HuH-7 (cell line): ENCODE measurements at regions not wholly inside any gene's neighbourhood (a gene's known extent, or its start where the extent isn't known, plus 50 kb on each side); places are given as distances from the start of the nearest gene placed in this dataset.
"Not testable (repeated sequence)": the region's sequence is repeated elsewhere in the genome, so short reads cannot be mapped to it uniquely, and the experiment has no call there.

Experiments
- DNase-seq: peaks from one replicate; pipeline ENCODE4 v3.0.0; 2011; ENCODE audit warnings: low spot score

DNA sequence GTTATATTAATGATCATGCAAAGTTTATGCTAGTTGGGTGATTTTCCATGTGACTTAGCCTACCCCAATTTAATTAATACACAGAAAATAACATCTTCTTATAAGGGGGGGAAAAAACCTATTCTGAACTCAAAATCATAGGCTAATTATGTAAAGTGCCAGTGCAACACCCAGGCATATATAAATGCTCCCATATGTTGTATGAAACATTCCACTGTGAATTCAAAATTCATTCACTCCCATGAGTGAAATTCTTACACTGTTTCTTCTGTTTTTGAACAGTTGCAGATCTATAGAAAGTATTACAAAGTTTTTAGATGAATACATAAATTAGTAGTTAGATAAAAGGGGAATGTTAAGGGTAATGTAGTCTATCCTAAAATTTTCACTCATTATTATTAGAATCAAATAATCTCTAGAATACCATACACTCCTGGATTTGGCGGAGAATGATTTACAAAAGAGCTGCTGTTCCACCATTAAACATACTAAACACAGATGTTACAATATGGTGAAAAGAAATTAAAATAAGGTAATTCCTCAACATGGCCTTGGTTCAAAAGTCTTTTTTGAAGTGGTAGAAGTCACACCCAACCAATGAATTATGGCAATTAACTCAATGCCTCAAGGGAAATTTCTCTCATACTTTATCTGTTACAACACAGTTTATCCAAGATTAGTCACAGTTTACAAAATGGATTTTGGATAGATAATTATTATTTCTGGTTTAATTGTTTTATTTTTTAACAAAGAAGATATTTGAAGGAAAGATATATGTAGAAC lies 454.1 kb upstream of the FLRT2 start:
- DNase-seq, result no peak

DNA sequence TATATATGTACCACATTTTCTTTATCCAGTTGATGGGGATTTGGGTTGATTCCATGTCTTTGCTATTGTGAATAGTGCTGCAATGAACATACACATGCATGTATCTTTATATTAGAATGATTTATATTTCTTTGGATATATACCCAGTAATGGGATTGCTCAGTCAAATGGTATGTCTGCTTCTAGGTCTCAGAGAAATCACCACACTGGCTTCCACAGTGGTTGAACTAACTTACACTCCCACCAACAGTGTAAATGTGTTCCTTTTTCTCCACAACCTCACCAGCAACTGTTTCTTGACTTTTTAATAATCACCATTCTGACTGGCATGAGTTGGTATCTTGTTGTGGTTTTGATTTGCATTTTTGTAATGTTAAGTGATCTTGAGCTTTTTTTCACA lies 452.2 kb upstream of the FLRT2 start:
- DNase-seq, result not testable (repeated sequence)

DNA sequence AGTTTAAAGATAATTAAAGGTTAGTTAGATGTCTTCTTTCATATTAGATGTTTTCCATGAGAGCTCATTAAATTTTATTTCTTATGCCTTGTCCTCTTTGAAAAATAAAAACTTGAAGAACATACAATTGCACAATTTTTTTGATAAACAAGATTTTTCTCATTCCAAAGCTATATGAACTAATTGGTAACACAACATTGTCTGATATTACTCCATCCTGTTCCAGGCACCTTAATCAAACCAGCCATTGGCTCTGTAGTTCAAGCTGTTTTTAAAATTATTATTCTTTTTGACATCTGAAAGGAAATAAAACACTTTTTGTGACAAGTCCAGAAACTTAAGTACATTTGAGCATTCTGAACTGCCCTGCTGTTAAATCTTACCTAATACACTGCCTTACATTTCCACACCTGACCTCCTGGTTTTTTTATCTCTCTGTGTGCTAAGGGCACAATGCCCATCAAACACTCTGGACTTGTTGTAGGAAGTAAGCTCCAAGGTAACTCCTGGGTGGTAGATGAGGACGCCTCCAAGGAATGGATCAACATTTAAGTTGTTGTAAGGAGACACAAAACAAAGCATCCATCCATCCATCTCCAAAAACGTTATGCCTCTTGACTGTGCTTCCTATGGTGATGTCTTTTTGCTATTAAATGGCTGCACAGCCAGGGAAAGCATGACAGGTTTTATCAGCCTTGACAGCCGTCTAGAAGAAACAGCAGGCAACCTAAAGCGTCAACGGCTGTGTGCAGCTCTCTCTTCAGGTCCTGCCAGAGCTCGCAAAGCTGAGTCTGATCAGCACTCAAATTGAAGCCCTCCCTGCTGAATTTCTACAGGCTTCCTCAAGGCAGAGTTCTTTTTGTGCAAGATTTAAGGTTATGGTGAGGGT lies 449.9 kb upstream of the FLRT2 start:
- no peak for DNase-seq

DNA sequence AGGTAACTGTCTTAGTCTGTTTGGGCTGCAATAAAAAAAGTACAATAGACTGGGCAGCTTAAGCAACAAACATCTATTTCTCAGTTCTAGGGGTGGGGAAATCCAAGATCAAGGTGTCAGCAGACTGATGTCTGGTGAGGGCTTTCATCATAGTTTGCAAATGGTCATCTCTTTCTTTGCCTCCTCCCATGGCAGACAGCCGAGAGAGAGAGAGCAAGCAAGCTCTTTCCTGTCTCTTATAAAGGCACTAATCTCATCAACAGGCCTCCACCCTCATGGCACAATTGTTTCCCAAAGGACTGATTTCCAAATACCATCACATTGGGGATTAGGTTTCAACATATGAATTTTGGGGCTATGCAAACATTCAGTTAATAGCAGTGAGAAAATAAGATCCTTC lies 445.6 kb upstream of the FLRT2 start:
- no peak for DNase-seq

DNA sequence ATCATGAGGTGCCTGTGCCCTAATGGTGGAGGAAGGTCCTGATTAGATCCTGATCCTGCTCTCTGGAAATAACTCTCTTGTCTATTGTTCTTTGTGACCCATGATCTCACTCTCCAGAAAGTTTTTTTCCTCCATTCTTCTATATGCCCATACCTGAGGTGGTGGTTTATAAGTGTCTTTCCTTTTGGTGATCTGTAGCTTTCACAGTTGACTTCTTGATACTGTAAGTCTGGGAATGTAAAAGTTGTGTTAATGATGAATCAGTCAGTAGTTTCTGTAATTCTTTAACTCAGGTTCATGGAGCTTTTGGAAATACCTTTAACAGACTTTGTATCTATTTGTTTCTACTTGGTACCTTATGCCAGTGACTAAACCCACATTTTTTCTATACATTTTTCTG lies 444.0 kb upstream of the FLRT2 start:
- DNase-seq, result no peak

DNA sequence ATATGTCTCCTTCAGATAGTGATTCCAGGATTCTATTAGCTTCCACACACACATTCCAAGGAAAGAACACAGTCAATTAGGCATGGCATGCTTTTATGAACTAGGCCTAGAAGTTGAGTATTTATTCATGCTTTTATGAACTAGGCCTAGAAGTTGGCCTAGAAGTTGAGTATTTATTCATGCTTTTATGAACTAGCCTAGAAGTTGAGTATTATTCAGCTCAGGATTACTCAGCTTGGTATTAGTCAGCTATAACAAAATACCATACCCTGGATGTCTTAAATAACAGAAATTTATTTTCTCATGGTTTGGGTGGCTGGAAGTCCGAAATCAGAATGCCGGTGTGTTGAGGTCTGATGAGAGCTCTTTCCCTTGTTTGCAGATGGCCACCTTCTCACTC lies 442.7 kb upstream of the FLRT2 start:
- DNase-seq, result no peak

DNA sequence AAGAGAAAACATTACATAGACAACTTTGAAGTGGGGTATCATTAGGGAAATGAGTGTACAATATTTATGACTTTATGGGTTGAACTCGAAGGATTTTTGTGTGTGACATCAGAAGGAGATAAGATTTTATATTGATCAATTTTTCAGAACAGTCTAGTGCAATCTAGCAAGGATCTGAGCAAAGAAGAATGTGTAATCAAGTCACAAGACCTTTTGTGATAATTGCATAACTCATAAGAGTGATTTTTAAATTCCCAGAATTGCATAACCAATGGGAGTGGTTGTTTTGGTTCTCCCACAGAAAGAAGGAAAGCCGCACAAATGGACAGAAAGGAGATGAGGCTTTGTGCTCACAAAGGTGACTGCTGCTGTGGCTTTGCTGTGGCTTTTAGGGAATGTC lies 441.8 kb upstream of the FLRT2 start:
- DNase-seq, result no peak

DNA sequence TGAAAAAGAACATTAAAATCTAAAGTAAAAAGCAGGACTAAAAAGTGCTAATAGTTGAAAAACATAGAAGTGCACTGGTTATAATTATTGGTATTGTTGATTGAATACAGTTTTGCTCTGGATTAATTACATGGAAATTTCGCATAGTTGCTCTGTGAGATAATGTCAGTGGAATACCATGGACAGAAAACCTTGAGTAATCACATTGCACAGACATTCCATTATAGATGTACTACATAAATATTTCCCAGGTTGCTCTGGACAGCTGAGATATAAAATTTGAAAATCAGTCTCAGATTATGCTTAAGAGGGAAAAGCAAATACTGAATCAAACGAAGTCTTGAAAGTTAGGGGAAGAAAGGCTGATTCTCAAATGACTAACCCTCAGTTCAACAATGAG lies 439.3 kb upstream of the FLRT2 start:
- DNase-seq, result no peak

DNA sequence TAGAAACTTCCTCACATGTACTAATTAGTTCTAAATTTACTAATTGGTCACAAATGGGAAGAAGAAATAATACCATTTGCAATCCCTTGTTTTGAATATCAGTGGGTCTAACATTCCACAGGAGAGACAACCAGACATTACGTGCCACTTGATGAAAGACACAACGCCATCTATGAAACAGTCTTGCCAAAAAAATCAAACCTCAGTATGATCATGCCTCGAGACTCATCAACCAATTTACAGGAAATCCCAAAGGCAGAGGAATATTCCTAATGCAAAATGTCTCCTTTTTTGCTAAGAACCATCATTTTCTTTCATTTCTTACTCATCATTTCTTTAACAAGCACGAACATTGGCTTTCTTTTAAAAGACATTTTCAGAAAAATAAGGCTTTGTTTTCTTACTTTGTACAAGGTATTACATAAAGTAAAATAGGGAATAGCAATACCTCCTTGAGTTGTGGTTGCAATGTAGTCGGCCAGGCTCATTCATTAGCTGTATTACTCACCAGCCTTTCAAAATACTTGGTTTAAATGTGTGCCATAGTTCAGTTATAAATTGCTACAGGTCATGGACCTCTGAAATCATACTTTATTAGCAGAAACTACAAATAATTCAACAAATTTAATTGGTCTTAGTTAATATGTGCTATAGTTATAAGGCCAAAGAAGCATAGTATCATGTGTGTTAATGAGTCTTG lies 436.2 kb upstream of the FLRT2 start:
- no peak for DNase-seq

DNA sequence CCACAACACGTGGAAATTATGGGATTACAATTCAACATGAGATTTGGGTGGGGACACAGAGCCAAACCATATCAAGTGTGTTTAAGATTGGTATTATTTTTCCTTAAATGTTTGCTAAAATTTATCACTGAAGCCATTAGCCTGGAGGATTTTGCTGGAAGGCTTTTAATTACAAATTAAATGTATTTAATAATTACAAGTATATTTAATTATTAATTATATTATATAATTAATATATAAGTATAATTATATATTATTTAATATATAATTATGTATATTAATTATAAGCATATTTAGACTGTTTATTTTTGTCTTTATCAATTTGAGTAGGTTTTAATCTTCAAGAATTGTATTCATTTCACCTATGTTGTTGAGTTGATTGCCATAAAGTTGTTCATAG lies 427.4 kb upstream of the FLRT2 start:
- no peak for DNase-seq

DNA sequence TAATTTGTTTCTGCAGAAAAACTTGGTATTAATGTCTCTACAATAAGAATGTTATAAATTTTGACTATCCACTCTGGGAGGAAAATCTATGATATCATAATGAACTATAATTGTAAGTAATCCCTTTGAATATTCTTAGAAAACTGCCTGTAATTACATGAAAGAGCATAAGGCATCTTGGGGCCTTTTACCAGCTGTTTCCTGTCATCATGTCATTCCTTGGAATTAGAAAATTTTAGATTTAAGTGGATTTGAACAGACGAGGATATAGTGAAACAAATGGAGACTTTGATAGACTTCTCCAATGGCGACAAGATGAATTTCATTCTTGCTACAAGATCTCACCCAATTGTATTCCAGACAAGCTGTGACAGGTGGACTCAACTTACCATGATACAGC lies 423.4 kb upstream of the FLRT2 start:
- no peak for DNase-seq

DNA sequence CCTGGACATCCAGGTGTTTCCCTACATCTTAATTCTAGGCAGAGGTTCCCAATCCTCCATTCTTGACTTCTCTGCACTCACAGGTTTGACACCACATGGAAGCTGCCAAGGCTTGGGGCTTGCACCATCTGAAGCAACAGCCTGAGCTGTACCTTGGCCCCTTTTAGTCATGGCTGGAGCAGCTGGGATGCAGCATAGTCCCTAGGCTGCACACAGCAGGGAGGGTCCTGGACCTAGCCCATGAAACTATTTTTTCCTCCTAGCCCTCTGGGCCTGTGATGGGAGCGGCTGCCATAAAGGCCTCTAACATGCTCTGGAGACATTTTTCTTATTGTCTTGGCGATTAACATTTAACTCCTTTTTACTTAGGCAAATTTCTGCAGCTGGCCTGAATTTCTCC lies 417.2 kb upstream of the FLRT2 start:
- no peak for DNase-seq

DNA sequence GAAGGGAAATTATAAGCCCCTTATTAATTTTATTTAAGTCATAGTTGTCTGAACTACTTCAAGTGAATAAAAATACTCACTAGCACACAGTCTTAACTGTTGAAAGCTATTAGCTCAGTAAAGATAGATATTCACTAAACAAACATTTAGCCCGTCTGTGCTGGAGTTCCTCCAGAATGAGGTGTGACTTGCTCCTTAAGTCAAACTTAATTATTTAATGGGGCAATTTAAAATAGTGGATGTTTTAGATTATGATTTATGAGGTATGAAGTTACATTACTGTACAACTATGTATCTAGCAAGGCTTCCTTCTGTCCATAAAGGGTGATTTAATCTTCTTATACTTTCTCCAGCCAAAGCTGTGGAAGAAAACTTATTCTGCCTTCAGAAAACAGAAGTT lies 414.0 kb upstream of the FLRT2 start:
- DNase-seq, result no peak

DNA sequence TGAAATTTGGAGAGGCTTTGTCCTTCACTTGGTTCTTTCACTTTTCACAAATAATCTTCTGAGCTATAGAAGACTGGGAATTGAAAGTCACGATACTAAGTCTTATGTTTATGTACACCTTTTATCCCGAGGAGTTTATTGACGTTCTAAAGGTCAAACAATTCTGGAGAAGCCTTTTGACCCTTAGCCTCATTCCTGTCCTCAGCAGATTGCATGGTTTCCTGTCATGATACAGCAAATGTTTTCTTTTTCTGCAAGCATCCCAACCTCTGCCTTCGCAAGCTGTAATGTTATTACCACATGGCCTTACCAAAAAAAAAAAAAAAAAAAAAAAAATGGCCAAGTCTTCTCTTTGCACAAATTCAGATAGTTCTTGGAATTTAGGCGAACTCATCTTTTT lies 411.7 kb upstream of the FLRT2 start:
- no peak for DNase-seq

DNA sequence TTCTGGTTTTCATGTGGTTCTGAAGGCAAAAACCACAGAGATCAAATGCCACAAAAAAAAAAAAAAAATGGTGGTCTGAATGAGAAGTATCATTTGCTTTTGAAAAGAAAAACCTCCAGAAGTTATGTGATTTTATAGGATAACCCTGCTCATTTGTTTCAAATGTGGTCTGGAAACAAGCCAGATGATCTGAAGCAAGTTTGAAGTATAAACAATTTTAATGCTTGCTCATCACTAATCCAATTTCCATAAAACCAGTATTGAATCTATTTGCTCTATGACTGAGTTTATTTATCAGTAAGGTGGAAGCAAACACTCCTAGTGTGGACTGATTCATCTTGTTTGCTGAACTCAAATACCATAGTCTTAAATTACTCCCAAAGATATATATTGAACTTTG lies 407.3 kb upstream of the FLRT2 start:
- DNase-seq, result no peak

DNA sequence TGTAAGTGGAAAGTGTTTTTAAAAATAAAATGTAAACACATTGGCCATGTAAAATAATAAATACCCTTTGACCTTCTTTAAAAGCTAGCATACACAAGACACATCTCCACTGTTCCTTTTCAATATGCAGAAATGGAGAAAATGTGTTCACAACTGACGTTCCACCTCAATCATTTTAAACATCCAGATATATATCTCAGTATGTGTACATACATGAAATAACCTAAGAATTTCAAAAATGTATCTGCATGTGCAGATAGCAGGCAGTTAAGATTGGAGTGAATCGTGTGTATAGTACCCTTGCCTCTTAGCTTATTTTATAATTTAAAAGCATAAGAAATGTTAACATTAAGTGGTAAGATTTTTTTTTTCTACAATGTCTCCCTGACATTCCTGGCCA lies 406.2 kb upstream of the FLRT2 start:
- no peak for DNase-seq

DNA sequence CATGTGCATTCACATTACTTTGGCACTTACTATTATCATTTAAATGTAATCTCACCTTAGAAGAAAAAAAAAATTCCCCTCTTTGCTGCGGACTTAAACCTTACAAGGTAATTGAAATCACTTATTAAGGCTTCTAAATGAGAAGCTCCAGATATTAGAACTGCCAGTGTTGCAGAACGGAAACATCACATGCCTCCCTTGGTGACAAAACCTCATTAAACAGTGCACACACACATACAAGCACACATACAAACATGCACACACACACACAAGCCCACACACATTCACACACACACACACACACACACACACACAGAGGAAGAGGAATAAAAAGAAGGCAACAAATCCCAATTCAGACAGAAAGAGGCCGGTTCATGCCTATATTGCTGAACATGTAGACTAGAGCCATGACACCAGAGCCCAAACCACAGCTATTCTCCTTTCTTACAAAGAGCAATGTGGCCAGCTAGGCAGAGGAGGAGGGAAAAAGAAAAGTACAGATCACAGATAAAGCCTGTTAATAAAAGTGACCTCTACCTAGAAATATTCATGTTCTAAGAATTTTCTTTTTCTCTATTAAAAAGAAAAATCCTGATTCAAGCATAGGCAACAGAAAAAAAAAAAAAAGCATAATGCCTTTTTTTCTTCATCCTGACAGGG lies 405.2 kb upstream of the FLRT2 start:
- DNase-seq, result no peak

DNA sequence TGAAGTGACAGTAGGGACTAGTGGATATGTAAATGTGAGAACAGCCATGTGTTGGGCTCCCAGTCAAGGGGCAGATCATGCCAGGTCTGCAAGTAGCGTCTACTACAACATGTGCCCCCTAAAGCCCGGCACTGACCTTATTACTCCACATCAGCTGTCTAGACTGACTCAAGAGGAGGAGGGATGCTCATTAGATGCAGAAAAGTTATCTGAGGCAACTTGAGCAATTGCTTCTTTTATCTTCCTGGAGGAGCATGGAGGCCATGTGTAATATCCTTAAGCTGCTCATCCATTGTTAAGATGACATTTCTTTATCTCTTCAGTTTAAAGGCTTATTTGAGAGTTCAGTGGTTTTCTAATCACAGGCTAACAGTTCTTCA lies 404.7 kb upstream of the FLRT2 start:
- DNase-seq, result no peak

DNA sequence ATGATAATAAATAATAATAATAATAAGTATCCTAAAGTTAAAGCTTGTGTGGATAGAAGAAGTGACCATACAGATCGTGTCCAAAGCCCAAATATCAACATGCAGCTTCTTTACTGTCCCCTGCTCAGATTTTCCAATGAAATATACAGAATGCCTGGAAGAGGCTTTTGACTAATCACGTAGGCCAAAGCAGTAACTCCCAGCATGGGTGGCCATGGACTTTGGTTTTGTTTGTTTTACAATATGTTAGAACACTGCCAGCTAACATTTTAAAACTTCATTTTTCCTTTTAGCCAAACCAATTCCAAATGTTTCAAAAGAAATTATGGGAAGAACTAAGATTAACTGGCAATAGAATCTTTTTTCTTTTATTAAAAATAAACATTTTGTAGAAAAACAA lies 400.0 kb upstream of the FLRT2 start:
- DNase-seq, result peak; percentile 1

DNA sequence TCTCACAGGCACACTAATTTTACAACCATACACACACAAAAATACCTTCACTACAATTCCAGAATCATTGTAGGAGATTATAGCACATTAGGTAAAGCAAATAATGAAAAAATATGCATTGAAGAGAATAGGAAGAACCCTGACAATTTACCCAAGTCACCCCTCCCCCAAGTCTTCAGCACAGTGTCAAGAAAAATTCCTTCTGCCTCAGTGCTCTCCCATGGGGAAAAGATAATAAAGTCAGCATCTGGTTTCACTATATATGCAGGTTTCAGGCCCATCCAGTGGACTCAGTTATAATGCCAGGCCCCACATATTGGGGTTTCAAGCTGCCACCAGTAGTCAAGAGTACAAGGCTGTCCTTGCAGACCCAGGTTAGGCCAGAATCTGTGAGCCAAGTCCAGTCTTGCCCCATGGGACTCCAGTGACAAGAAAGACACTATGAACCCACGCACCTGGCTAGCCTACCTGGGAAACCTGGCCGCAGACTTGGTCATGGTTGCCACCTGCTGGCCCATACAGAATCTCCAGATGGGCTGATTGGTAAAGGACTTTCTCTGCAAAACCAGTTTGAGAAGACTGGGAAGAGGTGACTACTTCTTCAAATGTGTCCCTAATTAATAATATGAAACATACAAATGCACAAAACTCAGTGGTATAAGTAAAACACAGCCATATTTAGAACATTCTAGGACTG lies 398.6 kb upstream of the FLRT2 start:
- DNase-seq, result peak; percentile 4

DNA sequence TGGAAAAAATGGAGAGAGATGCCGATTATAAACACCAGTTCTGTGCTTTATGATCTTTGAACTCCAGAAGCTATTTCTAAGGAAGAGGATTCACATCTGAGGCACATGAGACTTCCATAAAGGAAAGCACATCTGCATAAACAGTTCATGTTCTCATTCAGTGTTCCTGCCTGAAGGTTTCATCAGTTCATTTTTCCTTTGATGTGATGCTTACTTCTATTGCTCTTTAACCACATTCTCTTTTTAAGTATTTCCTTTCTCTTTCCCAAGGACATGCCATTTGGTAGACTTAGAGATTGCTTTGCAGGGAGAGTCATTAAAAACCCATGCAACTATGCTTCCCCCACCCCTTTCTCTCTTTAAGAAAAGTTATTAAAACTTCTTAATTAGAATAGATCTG lies 387.0 kb upstream of the FLRT2 start:
- DNase-seq, result no peak

DNA sequence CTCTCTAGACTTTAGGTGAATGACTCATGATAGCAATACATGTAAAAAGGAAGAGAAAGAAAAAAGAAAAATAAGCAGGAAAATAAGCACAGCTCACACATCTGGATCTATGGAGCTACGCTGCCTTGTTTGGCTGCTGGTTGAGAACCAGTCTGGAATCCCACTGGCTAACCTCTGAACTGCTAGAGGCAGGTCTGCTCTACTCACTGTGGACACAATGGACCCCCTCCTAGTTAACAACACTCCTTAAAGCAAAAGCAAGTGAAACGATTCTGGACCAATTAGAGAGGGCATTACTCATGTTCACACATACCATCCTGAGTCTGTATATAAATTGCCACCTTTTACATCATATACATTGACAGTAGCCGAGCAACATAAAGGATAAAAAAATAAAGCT lies 383.2 kb upstream of the FLRT2 start:
- DNase-seq, result no peak
